Sigmoid colon (tissue), 6 donors: ENCODE measurements at regions not wholly inside any gene's neighbourhood (a gene's known extent, or its start where the extent isn't known, plus 50 kb on each side); places are given as distances from the start of the nearest gene placed in this dataset.

Experiments used
- DNase-seq: peaks from one replicate; pipeline ENCODE4 v3.0.0-alpha.2; 2019
- H3K27ac ChIP-seq, 4 donors: fragments of 200-600 bp; sonication (generic); one replicate each; pipeline ENCODE4 v1.5.1; 2016 to 2019; ENCODE audit warnings: mild to moderate bottlenecking in 1 of 4
- H3K27me3 ChIP-seq, 3 donors: fragments of 200-600 bp; sonication (generic); one replicate each; pipeline ENCODE4 v1.5.1; 2019; ENCODE audit warnings: mild to moderate bottlenecking in 1 of 3
- H3K36me3 ChIP-seq, 4 donors: fragments of 200-600 bp; sonication (generic); one replicate each; pipeline ENCODE4 v1.5.1; 2016 to 2019
- H3K4me1 ChIP-seq, 4 donors: fragments of 200-600 bp; sonication (generic); one replicate each; pipeline ENCODE4 v1.5.1; 2017 to 2019
- H3K4me3 ChIP-seq, 4 donors: fragments of 200-600 bp; sonication (generic); one replicate each; pipeline ENCODE4 v1.5.1; 2017 to 2019; ENCODE audit warnings: mild to moderate bottlenecking in 2 of 4, moderate library complexity in 1 of 4
- H3K9me3 ChIP-seq, 4 donors: fragments of 200-600 bp in 3 of 4; sonication (generic) in 3 of 4; one replicate each; pipeline versions ENCODE4 v1.5.1 to v1.6.1; 2013 to 2019
- CTCF ChIP-seq, 4 experiments: fragments of 450-650 bp in 3 of 4; fragments of 200-600 bp in 1 of 4; IDR thresholded peaks; one replicate each; pipeline ENCODE4 v1.5.1; 2016 to 2019; ENCODE audit warnings: antibody characterized with exemption in 4 of 4, mild to moderate bottlenecking in 3 of 4, moderate library complexity in 2 of 4
- EP300 ChIP-seq, 4 donors: sonication (generic); formaldehyde crosslinking; IDR thresholded peaks; one replicate each; pipeline ENCODE4 v1.6.1; 2017; ENCODE audit warnings: antibody characterized with exemption in 4 of 4
- POLR2A ChIP-seq, 2 donors: fragments of 450-650 bp; IDR thresholded peaks; one replicate each; pipeline ENCODE4 v1.6.1; 2016; ENCODE audit warnings: antibody characterized with exemption in 2 of 2, mild to moderate bottlenecking in 2 of 2, moderate library complexity in 2 of 2
- POLR2AphosphoS5 ChIP-seq, 4 donors: sonication (generic); formaldehyde crosslinking; IDR thresholded peaks; one replicate each; pipeline ENCODE4 v1.6.1; 2017; ENCODE audit warnings: antibody characterized with exemption in 4 of 4
- WGBS, 2 donors: extraction: QIAGEN DNeasy Blood & Tissue Kit; methylation state at CpG; one replicate each; pipeline ENCODE4 v1.1.7; 2013; 5-methylcytosine and 5-hydroxymethylcytosine counted together
- intact Hi-C: fragments of 100-400 bp; cut with DNase I; formaldehyde crosslinking; loops from one replicate; pipeline ENCODE4 v1.15.1; 2023
- donor health status: healthy with polysubstance abuse.
- donor health status: healthy.

DNA sequence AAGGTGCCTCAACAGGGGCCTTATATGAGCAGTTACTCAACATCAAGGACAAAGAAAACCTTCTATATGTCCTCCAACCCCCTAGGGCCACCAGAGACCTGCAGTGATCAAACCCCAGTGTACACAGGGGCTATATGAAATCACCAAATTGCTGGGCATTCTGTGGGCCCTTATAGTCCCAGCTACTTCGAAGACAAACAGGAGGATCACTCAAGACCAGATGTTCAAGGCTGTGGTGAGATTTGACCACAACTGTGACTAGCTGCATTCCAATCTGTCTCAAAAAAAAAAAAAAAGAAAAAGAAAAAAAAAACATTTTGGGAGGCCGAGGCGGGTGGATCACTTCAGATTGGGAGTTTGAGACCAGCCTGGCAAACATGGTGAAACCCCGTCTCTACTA, 51.0 kb upstream of the PRB2 start:
- 84 to 85% methylated on average over 4 of the region's 4 CpGs for WGBS, 2 donors

GRCh38 chr12:11457996-11458645, 62.8 kb upstream of the PRB2 start:
- Histone ChIP-seq H3K27ac (no peak overlapping the region), H3K9me3 (no peaks in the 10 kb centered on the region), H3K4me3 (no peak overlapping the region), H3K4me1 (no peaks in the 10 kb centered on the region), H3K36me3 (no peaks in the 10 kb centered on the region), H3K27me3 (no peaks in the 10 kb centered on the region)
- TF ChIP-seq POLR2A (IDR thresholded peaks at IDR 0.05) (no peak), EP300 (IDR thresholded peaks at IDR 0.05) (no peak), POLR2AphosphoS5 (IDR thresholded peaks at IDR 0.05) (no peak), CTCF (IDR thresholded peaks at IDR 0.05) (no peak)
- WGBS, 2 donors: 80 to 86% methylated on average over 20 of the region's 20 CpGs
- intact Hi-C loops: no loop called here
- no peak for DNase-seq

More for the DNA sequence above, 51.0 kb upstream of the PRB2 start:
- Histone ChIP-seq H3K27ac (no peak overlapping the region), H3K9me3 (no peaks in the 10 kb centered on the region), H3K36me3 (no peaks in the 10 kb centered on the region), H3K27me3 (no peaks in the 10 kb centered on the region), H3K4me1 (no peaks in the 10 kb centered on the region), H3K4me3 (no peak overlapping the region)
- intact Hi-C loops: no loop called here
- DNase-seq: no peak
- TF ChIP-seq POLR2AphosphoS5 (IDR thresholded peaks at IDR 0.05) (no peak), CTCF (IDR thresholded peaks at IDR 0.05) (no peak), EP300 (IDR thresholded peaks at IDR 0.05) (no peak), POLR2A (IDR thresholded peaks at IDR 0.05) (no peak)

DNA sequence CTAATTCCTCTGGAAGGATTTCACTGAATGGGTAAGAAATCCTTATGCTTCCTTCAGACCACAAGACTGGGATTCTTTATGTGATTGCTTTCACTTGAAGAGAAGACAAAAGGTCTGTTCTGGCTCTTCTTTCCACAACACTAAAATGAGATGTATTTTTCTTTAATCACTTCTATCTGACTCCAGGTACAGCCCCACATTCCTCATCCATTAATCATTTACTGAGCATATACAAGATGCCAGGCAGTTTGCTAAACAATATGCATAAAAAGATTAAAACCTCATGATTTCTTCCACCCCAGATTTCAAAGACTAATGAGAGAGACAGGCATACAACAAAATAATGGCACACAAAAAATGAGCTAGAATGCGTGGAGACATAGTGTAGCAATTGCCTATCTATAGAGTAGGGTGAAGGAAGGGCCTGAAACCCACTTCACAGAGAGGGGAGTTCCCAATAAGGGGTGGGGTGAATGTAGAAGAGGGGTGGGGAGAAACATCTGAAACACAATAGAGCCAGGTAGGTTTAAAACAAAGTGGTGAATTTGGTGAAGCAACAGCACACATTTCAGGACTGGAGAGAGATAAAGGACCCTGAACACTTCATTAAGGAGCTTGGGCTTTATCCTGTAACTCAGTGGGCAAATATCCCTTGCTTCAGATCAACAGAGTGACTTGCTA, 65.1 kb upstream of the PRB2 start:
- H3K9me3 ChIP-seq: no peaks in the 10 kb centered on the region
- intact Hi-C loops: no loop called here
- no peaks in the 10 kb centered on the region for H3K4me1 ChIP-seq
- H3K4me3 ChIP-seq: no peak overlapping the region
- no peak overlapping the region for H3K27ac ChIP-seq
- DNase-seq: no peak
- 71% methylated on average over 1 of the region's 1 CpG for WGBS, 2 donors
- H3K27me3 ChIP-seq: no peaks in the 10 kb centered on the region
- TF ChIP-seq POLR2AphosphoS5 (IDR thresholded peaks at IDR 0.05) (no peak), POLR2A (IDR thresholded peaks at IDR 0.05) (no peak), EP300 (IDR thresholded peaks at IDR 0.05) (no peak), CTCF (IDR thresholded peaks at IDR 0.05) (no peak)
- no peaks in the 10 kb centered on the region for H3K36me3 ChIP-seq

DNA sequence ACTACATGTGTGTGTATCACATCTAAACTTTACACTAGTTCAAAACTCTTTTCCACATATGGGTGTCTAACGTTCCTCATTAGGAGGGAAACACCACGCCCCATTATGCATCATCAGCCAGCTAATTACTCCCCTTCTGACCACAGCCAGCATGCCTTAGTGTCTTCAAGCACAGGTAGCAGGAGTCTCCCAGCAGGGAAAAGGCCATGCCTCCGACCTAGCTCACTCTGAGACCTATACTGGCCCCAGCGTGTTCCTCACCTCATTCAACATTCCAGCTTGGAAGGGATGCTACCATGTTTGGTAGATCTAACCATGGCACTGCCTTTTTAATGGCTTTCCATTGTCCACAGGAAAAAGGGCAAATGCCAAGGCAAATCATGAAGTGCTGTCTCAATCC, 66.1 kb upstream of the PRB2 start:
- no peaks in the 10 kb centered on the region for H3K4me1 ChIP-seq
- no peaks in the 10 kb centered on the region for H3K9me3 ChIP-seq
- H3K4me3 ChIP-seq: no peak overlapping the region
- no peak overlapping the region for H3K27ac ChIP-seq
- TF ChIP-seq EP300 (IDR thresholded peaks at IDR 0.05) (no peak), POLR2AphosphoS5 (IDR thresholded peaks at IDR 0.05) (no peak), CTCF (IDR thresholded peaks at IDR 0.05) (no peak), POLR2A (IDR thresholded peaks at IDR 0.05) (no peak)
- intact Hi-C loops: no loop called here
- WGBS, 2 donors: 66 to 77% methylated on average over 4 of the region's 4 CpGs
- no peaks in the 10 kb centered on the region for H3K36me3 ChIP-seq
- DNase-seq: no peak
- H3K27me3 ChIP-seq: no peaks in the 10 kb centered on the region
